GM12891 (cell line): ENCODE measurements at regions not wholly inside any gene's neighbourhood (a gene's known extent, or its start where the extent isn't known, plus 50 kb on each side); places are given as distances from the start of the nearest gene placed in this dataset.

Experiments
- POLR2A ChIP-seq: IDR thresholded peaks from 2 replicates; pipeline ENCODE4 v1.6.1; 2011; ENCODE audit warnings: low read depth, low read length, control low read depth
- POLR2AphosphoS5 ChIP-seq: IDR thresholded peaks from 2 replicates; pipeline ENCODE4 v1.6.1; 2011; ENCODE audit warnings: low read depth, low read length, control low read depth

DNA sequence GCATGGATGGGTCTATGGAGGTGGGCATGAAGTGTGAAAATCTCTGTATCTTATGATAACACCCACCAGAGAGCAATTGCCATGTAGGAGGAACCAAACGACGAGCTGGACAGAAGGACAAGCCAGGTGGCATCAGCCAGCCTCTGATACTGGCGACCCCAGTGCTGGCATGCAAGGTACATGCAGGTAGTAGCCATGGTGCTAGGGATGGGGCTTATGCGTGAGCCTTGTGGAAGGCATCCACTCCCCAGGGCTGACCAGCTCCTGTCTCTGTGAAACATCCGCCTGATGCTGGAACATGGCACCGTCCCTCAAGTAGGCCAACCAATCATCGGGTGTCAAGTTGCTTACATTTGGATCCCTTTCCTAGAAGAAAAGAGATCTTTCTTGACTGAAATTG lies 412.9 kb downstream of the GADD45G start:
- TF ChIP-seq POLR2A (no peak), POLR2AphosphoS5 (no peak)
